Loucy (cell line): ENCODE measurements at regions not wholly inside any gene's neighbourhood (a gene's known extent, or its start where the extent isn't known, plus 50 kb on each side); places are given as distances from the start of the nearest gene placed in this dataset.

Experiments used
- H2AFZ ChIP-seq: fragments of 200-600 bp; sonication (generic); 2 replicates; pipeline ENCODE4 v1.6.0; 2016; ENCODE audit warnings: antibody characterized with exemption, mild to moderate bottlenecking, low read length, moderate library complexity
- H3F3A ChIP-seq: fragments of 200-600 bp; 2 replicates; pipeline ENCODE4 v1.6.0; 2016; ENCODE audit warnings: antibody characterized with exemption, low read depth, mild to moderate bottlenecking
- H3K27me3 ChIP-seq: fragments of 200-600 bp; sonication (generic); 2 replicates; pipeline ENCODE4 v1.6.1; 2014; ENCODE audit warnings: low read length, mild to moderate bottlenecking; ENCODE audit not compliant: insufficient read depth, poor library complexity, severe bottlenecking
- H3K36me3 ChIP-seq: fragments of 200-600 bp; sonication (generic); 2 replicates; pipeline ENCODE4 v1.6.1; 2016; ENCODE audit warnings: low read length; ENCODE audit not compliant: insufficient read depth
- H3K4me1 ChIP-seq: fragments of 200-600 bp; sonication (generic); 2 replicates; pipeline ENCODE4 v1.5.1; 2014; ENCODE audit warnings: low read length, mild to moderate bottlenecking; ENCODE audit not compliant: insufficient read depth, poor library complexity, severe bottlenecking
- H3K4me2 ChIP-seq: fragments of 200-600 bp; sonication (generic); 2 replicates; pipeline ENCODE4 v1.6.0; 2014; ENCODE audit warnings: antibody characterized with exemption, low read length, low read depth, mild to moderate bottlenecking; ENCODE audit not compliant: poor library complexity, severe bottlenecking
- H3K4me3 ChIP-seq: fragments of 200-600 bp; sonication (generic); 2 replicates; pipeline ENCODE4 v1.5.1; 2014; ENCODE audit warnings: low read length, mild to moderate bottlenecking, mixed read lengths; ENCODE audit not compliant: poor library complexity, severe bottlenecking
- H3K79me2 ChIP-seq: fragments of 200-600 bp; sonication (generic); 2 replicates; pipeline ENCODE4 v1.6.1; 2014; ENCODE audit warnings: low read length; ENCODE audit not compliant: insufficient read depth
- H3K9ac ChIP-seq: fragments of 200-600 bp; sonication (generic); 2 replicates; pipeline ENCODE4 v1.6.0; 2014; ENCODE audit warnings: mild to moderate bottlenecking, low read depth, low read length, moderate library complexity; ENCODE audit not compliant: poor library complexity, severe bottlenecking
- H3K9me2 ChIP-seq: fragments of 200-600 bp; sonication (generic); replicated peaks from 2 replicates; pipeline ENCODE4 v1.6.1; 2016; ENCODE audit warnings: low read depth, low read length, mixed read lengths
- H3K9me3 ChIP-seq: fragments of 200-600 bp; sonication (generic); 2 replicates; pipeline ENCODE4 v1.6.1; 2014; ENCODE audit warnings: mild to moderate bottlenecking, antibody characterized with exemption, low read length, low read depth; ENCODE audit not compliant: insufficient read depth
- H4K20me1 ChIP-seq: fragments of 200-600 bp; sonication (generic); 2 replicates; pipeline ENCODE4 v1.6.0; 2014; ENCODE audit warnings: antibody characterized with exemption, low read length, mild to moderate bottlenecking; ENCODE audit not compliant: insufficient read depth, poor library complexity, severe bottlenecking
- EZH2phosphoT487 ChIP-seq: fragments of 200-600 bp; IDR thresholded peaks from 2 replicates; pipeline ENCODE4 v1.6.1; 2018; ENCODE audit warnings: antibody characterized with exemption, mild to moderate bottlenecking, moderate library complexity, borderline replicate concordance
- TF ChIP-seq, protein P1 (sequence below): fragments of 200-600 bp; sonication (generic); conservative IDR thresholded peaks from 2 replicates; pipeline ENCODE4 v1.5.1; 2014; ENCODE audit warnings: mild to moderate bottlenecking, antibody characterized with exemption, low read length

DNA sequence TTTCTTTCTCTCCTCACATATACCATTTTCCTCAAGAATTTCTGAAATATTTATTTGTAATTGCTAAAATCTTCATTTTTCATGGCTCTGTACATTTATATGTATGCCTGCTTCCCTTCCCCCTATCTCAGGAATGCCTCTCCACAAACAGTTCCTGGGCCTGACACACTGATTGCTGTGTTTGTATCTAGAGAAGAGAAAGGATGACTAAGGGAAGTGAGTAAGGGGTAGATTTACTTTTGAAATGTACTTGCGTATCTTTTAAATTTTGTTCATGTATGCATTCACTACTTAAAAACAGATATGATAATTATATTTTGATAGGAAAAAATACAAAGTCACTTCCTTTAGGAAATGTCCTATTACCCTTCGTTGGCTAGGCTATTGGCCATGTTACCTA is 790.8 kb downstream of the PCDH18 start:
- Histone ChIP-seq H3K9me3 (no peaks in the 10 kb centered on the region), H3K4me1 (no peaks in the 10 kb centered on the region), H3K36me3 (no peaks in the 10 kb centered on the region), H3K4me2 (no peak overlapping the region), H2AFZ (no peak overlapping the region), H3K9me2 (no peaks in the 10 kb centered on the region), H3K9ac (no peak overlapping the region), H4K20me1 (no peaks in the 10 kb centered on the region), H3F3A (no peaks in the 10 kb centered on the region), H3K27me3 (no peaks in the 10 kb centered on the region), H3K4me3 (no peak overlapping the region), H3K79me2 (no peaks in the 10 kb centered on the region)
- TF ChIP-seq, protein P1, sequence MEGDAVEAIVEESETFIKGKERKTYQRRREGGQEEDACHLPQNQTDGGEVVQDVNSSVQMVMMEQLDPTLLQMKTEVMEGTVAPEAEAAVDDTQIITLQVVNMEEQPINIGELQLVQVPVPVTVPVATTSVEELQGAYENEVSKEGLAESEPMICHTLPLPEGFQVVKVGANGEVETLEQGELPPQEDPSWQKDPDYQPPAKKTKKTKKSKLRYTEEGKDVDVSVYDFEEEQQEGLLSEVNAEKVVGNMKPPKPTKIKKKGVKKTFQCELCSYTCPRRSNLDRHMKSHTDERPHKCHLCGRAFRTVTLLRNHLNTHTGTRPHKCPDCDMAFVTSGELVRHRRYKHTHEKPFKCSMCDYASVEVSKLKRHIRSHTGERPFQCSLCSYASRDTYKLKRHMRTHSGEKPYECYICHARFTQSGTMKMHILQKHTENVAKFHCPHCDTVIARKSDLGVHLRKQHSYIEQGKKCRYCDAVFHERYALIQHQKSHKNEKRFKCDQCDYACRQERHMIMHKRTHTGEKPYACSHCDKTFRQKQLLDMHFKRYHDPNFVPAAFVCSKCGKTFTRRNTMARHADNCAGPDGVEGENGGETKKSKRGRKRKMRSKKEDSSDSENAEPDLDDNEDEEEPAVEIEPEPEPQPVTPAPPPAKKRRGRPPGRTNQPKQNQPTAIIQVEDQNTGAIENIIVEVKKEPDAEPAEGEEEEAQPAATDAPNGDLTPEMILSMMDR = no peak
- TF ChIP-seq EZH2phosphoT487 = no peak

DNA sequence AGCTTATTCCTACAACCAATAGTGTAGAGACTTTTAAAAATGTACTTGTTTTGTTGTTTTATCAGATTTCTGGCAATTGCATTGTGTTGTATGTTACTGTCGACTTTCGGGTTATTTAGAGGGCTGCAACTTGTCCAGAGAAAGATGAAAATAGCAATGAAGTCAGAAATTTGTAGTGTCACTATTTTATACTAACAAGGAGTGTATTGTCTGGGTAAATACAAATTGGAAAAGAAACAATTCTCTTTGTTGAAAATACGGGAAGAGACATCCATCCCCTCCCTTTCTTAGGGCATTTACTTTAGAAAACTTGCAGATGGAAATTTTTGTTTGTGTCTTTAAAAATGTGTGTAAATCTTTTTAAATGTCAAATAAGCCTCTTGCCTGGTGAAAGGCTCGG is 792.0 kb downstream of the PCDH18 start:
- TF ChIP-seq, protein P1 = no peak
- no peak for TF ChIP-seq EZH2phosphoT487
- Histone ChIP-seq H3K9me2 (no peaks in the 10 kb centered on the region), H3K9ac (no peak overlapping the region), H3K9me3 (no peaks in the 10 kb centered on the region), H3K36me3 (no peaks in the 10 kb centered on the region), H3F3A (no peaks in the 10 kb centered on the region), H3K4me3 (no peak overlapping the region), H3K4me2 (no peak overlapping the region), H3K27me3 (no peaks in the 10 kb centered on the region), H2AFZ (no peak overlapping the region), H3K4me1 (no peaks in the 10 kb centered on the region), H4K20me1 (no peaks in the 10 kb centered on the region), H3K79me2 (no peaks in the 10 kb centered on the region)

DNA sequence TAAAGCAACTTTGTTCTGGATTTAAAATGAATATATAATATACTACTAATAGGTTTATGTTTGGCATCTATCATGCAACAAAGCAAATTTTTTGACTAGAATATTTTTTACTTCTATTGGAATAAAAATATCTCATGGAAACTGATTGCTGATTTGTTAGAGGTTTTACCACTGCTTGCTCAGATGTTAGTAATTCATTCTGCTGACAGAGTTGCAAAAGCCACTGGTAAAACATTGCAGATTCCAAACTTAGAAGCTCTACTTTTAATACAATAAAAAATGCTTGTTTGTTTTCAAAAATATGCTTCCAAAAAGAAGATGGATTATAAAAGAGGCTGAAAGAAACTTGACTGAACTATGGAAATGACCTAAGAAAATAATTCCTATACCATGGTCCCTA is 795.2 kb downstream of the PCDH18 start:
- H3K4me3 ChIP-seq = no peak overlapping the region
- no peaks in the 10 kb centered on the region for H3K79me2 ChIP-seq
- no peaks in the 10 kb centered on the region for H3K4me1 ChIP-seq
- H4K20me1 ChIP-seq = no peaks in the 10 kb centered on the region
- no peak for TF ChIP-seq EZH2phosphoT487
- TF ChIP-seq, protein P1 = no peak
- no peaks in the 10 kb centered on the region for H3K9me2 ChIP-seq
- no peak overlapping the region for H3K9ac ChIP-seq
- no peak overlapping the region for H2AFZ ChIP-seq
- no peaks in the 10 kb centered on the region for H3K27me3 ChIP-seq
- no peaks in the 10 kb centered on the region for H3F3A ChIP-seq
- H3K36me3 ChIP-seq = no peaks in the 10 kb centered on the region
- no peaks in the 10 kb centered on the region for H3K9me3 ChIP-seq
- H3K4me2 ChIP-seq = no peak overlapping the region
